ENCODE measurements at regions not wholly inside any gene's neighbourhood (a gene's known extent, or its start where the extent isn't known, plus 50 kb on each side); places are given as distances from the start of the nearest gene placed in this dataset.

GRCh38 chr18:57230861-57231585 lies 84.1 kb downstream of the BOD1L2 start:
- DNase-seq (ENCODE audit: low read depth in 1 of 2, low spot score in 1 of 2) = no peak
- H3K27me3 ChIP-seq (ENCODE audit: insufficient read depth, poor library complexity, severe bottlenecking) = no peaks in the 10 kb centered on the region
- TF ChIP-seq, protein P1, sequence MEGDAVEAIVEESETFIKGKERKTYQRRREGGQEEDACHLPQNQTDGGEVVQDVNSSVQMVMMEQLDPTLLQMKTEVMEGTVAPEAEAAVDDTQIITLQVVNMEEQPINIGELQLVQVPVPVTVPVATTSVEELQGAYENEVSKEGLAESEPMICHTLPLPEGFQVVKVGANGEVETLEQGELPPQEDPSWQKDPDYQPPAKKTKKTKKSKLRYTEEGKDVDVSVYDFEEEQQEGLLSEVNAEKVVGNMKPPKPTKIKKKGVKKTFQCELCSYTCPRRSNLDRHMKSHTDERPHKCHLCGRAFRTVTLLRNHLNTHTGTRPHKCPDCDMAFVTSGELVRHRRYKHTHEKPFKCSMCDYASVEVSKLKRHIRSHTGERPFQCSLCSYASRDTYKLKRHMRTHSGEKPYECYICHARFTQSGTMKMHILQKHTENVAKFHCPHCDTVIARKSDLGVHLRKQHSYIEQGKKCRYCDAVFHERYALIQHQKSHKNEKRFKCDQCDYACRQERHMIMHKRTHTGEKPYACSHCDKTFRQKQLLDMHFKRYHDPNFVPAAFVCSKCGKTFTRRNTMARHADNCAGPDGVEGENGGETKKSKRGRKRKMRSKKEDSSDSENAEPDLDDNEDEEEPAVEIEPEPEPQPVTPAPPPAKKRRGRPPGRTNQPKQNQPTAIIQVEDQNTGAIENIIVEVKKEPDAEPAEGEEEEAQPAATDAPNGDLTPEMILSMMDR (IDR thresholded peaks at IDR 0.05; ENCODE audit: insufficient read depth, low read length) = no peak
- no peak for TF ChIP-seq SPI1 (IDR thresholded peaks at IDR 0.05; ENCODE audit: borderline replicate concordance, low read depth)
- no peak for TF ChIP-seq GABPA (IDR thresholded peaks at IDR 0.05; ENCODE audit: low read depth)
- TF ChIP-seq, protein P2, sequence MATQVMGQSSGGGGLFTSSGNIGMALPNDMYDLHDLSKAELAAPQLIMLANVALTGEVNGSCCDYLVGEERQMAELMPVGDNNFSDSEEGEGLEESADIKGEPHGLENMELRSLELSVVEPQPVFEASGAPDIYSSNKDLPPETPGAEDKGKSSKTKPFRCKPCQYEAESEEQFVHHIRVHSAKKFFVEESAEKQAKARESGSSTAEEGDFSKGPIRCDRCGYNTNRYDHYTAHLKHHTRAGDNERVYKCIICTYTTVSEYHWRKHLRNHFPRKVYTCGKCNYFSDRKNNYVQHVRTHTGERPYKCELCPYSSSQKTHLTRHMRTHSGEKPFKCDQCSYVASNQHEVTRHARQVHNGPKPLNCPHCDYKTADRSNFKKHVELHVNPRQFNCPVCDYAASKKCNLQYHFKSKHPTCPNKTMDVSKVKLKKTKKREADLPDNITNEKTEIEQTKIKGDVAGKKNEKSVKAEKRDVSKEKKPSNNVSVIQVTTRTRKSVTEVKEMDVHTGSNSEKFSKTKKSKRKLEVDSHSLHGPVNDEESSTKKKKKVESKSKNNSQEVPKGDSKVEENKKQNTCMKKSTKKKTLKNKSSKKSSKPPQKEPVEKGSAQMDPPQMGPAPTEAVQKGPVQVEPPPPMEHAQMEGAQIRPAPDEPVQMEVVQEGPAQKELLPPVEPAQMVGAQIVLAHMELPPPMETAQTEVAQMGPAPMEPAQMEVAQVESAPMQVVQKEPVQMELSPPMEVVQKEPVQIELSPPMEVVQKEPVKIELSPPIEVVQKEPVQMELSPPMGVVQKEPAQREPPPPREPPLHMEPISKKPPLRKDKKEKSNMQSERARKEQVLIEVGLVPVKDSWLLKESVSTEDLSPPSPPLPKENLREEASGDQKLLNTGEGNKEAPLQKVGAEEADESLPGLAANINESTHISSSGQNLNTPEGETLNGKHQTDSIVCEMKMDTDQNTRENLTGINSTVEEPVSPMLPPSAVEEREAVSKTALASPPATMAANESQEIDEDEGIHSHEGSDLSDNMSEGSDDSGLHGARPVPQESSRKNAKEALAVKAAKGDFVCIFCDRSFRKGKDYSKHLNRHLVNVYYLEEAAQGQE (IDR thresholded peaks at IDR 0.05; ENCODE audit: insufficient replicate concordance, low read depth) = no peak
- TF ChIP-seq POLR2AphosphoS5 (IDR thresholded peaks at IDR 0.05; ENCODE audit: low read depth) = no peak
- no peak overlapping the region for H3K27ac ChIP-seq (replicated peaks)
- H3K4me3 ChIP-seq (replicated peaks; ENCODE audit: insufficient read depth, low read length) = no peak overlapping the region

GRCh38 chr18:57231864-57232263 lies 85.0 kb downstream of the BOD1L2 start:
- H3K4me3 ChIP-seq (replicated peaks; ENCODE audit: insufficient read depth, low read length) = no peak overlapping the region
- TF ChIP-seq, protein P1 (IDR thresholded peaks at IDR 0.05; ENCODE audit: insufficient read depth, low read length) = no peak
- no peak for TF ChIP-seq GABPA (IDR thresholded peaks at IDR 0.05; ENCODE audit: low read depth)
- no peak for TF ChIP-seq SPI1 (IDR thresholded peaks at IDR 0.05; ENCODE audit: borderline replicate concordance, low read depth)
- TF ChIP-seq, protein P2 (IDR thresholded peaks at IDR 0.05; ENCODE audit: insufficient replicate concordance, low read depth) = no peak
- TF ChIP-seq POLR2AphosphoS5 (IDR thresholded peaks at IDR 0.05; ENCODE audit: low read depth) = no peak
- DNase-seq (ENCODE audit: low read depth in 1 of 2, low spot score in 1 of 2) = no peak
- no peak overlapping the region for H3K27ac ChIP-seq (replicated peaks)
- no peaks in the 10 kb centered on the region for H3K27me3 ChIP-seq (ENCODE audit: insufficient read depth, poor library complexity, severe bottlenecking)

GRCh38 chr18:57234346-57234745 lies 87.5 kb downstream of the BOD1L2 start:
- no peaks in the 10 kb centered on the region for H3K27me3 ChIP-seq (ENCODE audit: insufficient read depth, poor library complexity, severe bottlenecking)
- TF ChIP-seq GABPA (IDR thresholded peaks at IDR 0.05; ENCODE audit: low read depth) = no peak
- TF ChIP-seq, protein P2 (IDR thresholded peaks at IDR 0.05; ENCODE audit: insufficient replicate concordance, low read depth) = no peak
- TF ChIP-seq, protein P1 (IDR thresholded peaks at IDR 0.05; ENCODE audit: insufficient read depth, low read length) = no peak
- no peak for TF ChIP-seq POLR2AphosphoS5 (IDR thresholded peaks at IDR 0.05; ENCODE audit: low read depth)
- TF ChIP-seq SPI1 (IDR thresholded peaks at IDR 0.05; ENCODE audit: borderline replicate concordance, low read depth) = no peak
- no peak for DNase-seq (ENCODE audit: low read depth in 1 of 2, low spot score in 1 of 2)
- no peak overlapping the region for H3K4me3 ChIP-seq (replicated peaks; ENCODE audit: insufficient read depth, low read length)
- H3K27ac ChIP-seq (replicated peaks) = no peak overlapping the region

Measured in HL-60 (cell line).